Fibroblast of upper back skin (primary cell): ENCODE measurements at regions not wholly inside any gene's neighbourhood (a gene's known extent, or its start where the extent isn't known, plus 50 kb on each side); places are given as distances from the start of the nearest gene placed in this dataset.
"Not testable (repeated sequence)": the region's sequence is repeated elsewhere in the genome, so short reads cannot be mapped to it uniquely, and the experiment has no call there.

ENCODE experiments used
- DNase-seq: peaks from one replicate; pipeline ENCODE4 v3.0.0-alpha.2; 2013

GRCh38 chr5:106530150-106530549, 1140.6 kb downstream of the EFNA5 start:
- no peak for DNase-seq

- no peak for DNase-seq
Observed at GRCh38 chr5:106525438-106525837, 1145.3 kb downstream of the EFNA5 start.

GRCh38 chr5:106523852-106524251, 1146.9 kb downstream of the EFNA5 start:
- DNase-seq: no peak

- DNase-seq: peak; percentile 43
Observed at GRCh38 chr5:106522296-106522695, 1148.4 kb downstream of the EFNA5 start.

GRCh38 chr5:106521701-106522100, 1149.0 kb downstream of the EFNA5 start:
- DNase-seq: peak; percentile 76

GRCh38 chr5:106510321-106510720, 1160.4 kb downstream of the EFNA5 start:
- no peak for DNase-seq

- no peak for DNase-seq
Observed at GRCh38 chr5:106508894-106509293, 1161.8 kb downstream of the EFNA5 start.

- no peak for DNase-seq
Observed at GRCh38 chr5:106493910-106494309, 1176.8 kb downstream of the EFNA5 start.

GRCh38 chr5:106489004-106489403, 1181.7 kb downstream of the EFNA5 start:
- DNase-seq: peak; percentile 50

- DNase-seq: no peak
Observed at GRCh38 chr5:106488407-106488806, 1182.3 kb downstream of the EFNA5 start.

GRCh38 chr5:106481374-106481773, 1189.4 kb downstream of the EFNA5 start:
- DNase-seq: peak; percentile 18

GRCh38 chr5:106476630-106477029, 1194.1 kb downstream of the EFNA5 start:
- no peak for DNase-seq

GRCh38 chr5:106474066-106474465, 1196.7 kb downstream of the EFNA5 start:
- no peak for DNase-seq

GRCh38 chr5:106459541-106459940, 1211.2 kb downstream of the EFNA5 start:
- no peak for DNase-seq

- peak; percentile 32 for DNase-seq
Observed at GRCh38 chr5:106454651-106455415, 1215.9 kb downstream of the EFNA5 start.

- DNase-seq: no peak
Observed at GRCh38 chr5:106454050-106454449, 1216.7 kb downstream of the EFNA5 start.

GRCh38 chr5:106451998-106452397, 1218.7 kb downstream of the EFNA5 start:
- no peak for DNase-seq

- DNase-seq: peak; percentile 32
Observed at GRCh38 chr5:106443746-106444145, 1227.0 kb downstream of the EFNA5 start.

GRCh38 chr5:106435185-106435584, 1235.6 kb downstream of the EFNA5 start:
- DNase-seq: no peak

GRCh38 chr5:106430733-106431132, 1240.0 kb downstream of the EFNA5 start:
- not testable (repeated sequence) for DNase-seq

GRCh38 chr5:106423109-106423897, 1247.4 kb downstream of the EFNA5 start:
- no peak for DNase-seq

GRCh38 chr5:106420102-106420501, 1250.6 kb downstream of the EFNA5 start:
- DNase-seq: no peak

- DNase-seq: peak; percentile 46
Observed at GRCh38 chr5:106418196-106418595, 1252.5 kb downstream of the EFNA5 start.

GRCh38 chr5:106417566-106417965, 1253.2 kb downstream of the EFNA5 start:
- no peak for DNase-seq
